Ovary (tissue), 3 donors: ENCODE measurements at regions not wholly inside any gene's neighbourhood (a gene's known extent, or its start where the extent isn't known, plus 50 kb on each side); places are given as distances from the start of the nearest gene placed in this dataset.

ENCODE experiments used
- EP300 ChIP-seq: sonication (generic); formaldehyde crosslinking; IDR thresholded peaks from one replicate; pipeline ENCODE4 v1.6.1; 2017; ENCODE audit warnings: antibody characterized with exemption
- POLR2A ChIP-seq: fragments of 450-650 bp; IDR thresholded peaks from one replicate; pipeline ENCODE4 v1.6.1; 2017; ENCODE audit warnings: antibody characterized with exemption, mild to moderate bottlenecking, moderate library complexity
- TF ChIP-seq, protein P1 (sequence below), 3 donors: fragments of 450-650 bp in 2 of 3; fragments of 200-600 bp in 1 of 3; IDR thresholded peaks; one replicate each; pipeline versions ENCODE4 v1.5.1 to v1.8.0; 2016 to 2022; ENCODE audit warnings: antibody characterized with exemption in 3 of 3, mild to moderate bottlenecking in 1 of 3
- donor health status: DM: no; HTN: no; CAD: no.

DNA sequence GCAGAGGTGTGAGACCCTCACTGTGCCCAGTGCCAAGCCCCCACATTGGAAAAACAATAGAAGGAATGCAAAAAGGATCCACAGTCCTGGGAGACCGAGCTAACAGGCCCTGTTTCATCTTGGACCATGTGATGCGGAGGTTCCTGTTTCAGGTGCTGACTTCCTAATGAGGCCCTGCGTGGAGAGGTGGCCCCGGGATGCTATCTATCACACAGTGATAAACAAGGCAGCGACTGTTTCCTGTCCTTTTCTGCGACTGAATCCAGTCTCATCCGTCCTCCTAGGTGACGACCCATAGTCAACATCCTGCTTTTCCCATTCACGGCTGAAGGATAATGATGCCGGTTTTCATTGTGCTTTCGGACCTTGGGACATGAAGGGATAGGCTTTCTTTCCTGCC, 56.4 kb upstream of the BOD1 start:
- TF ChIP-seq POLR2A (no peak), EP300 (no peak)
- TF ChIP-seq, protein P1, sequence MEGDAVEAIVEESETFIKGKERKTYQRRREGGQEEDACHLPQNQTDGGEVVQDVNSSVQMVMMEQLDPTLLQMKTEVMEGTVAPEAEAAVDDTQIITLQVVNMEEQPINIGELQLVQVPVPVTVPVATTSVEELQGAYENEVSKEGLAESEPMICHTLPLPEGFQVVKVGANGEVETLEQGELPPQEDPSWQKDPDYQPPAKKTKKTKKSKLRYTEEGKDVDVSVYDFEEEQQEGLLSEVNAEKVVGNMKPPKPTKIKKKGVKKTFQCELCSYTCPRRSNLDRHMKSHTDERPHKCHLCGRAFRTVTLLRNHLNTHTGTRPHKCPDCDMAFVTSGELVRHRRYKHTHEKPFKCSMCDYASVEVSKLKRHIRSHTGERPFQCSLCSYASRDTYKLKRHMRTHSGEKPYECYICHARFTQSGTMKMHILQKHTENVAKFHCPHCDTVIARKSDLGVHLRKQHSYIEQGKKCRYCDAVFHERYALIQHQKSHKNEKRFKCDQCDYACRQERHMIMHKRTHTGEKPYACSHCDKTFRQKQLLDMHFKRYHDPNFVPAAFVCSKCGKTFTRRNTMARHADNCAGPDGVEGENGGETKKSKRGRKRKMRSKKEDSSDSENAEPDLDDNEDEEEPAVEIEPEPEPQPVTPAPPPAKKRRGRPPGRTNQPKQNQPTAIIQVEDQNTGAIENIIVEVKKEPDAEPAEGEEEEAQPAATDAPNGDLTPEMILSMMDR (IDR thresholded peaks at IDR 0.05): no peak
